ENCODE measurements at regions not wholly inside any gene's neighbourhood (a gene's known extent, or its start where the extent isn't known, plus 50 kb on each side); places are given as distances from the start of the nearest gene placed in this dataset.
"Not testable (repeated sequence)": the region's sequence is repeated elsewhere in the genome, so short reads cannot be mapped to it uniquely, and the experiment has no call there.

GRCh38 chr9:104287253-104287878 lies 193.3 kb downstream of the SMC2 start:
- no peaks in the 10 kb centered on the region for H3K27me3 ChIP-seq (ENCODE audit: control insufficient read depth, insufficient read depth, low read length)
- H3K36me3 ChIP-seq (replicated peaks; ENCODE audit: control insufficient read depth, insufficient read depth, low read length) = no peaks in the 10 kb centered on the region
- no peak overlapping the region for H3K4me3 ChIP-seq (ENCODE audit: insufficient read depth, low read depth, low read length)
- no peak for DNase-seq

GRCh38 chr9:104293877-104294276 lies 199.8 kb downstream of the SMC2 start:
- Histone ChIP-seq H3K36me3 (replicated peaks; ENCODE audit: control insufficient read depth, insufficient read depth, low read length) (no peaks in the 10 kb centered on the region), H3K27me3 (ENCODE audit: control insufficient read depth, insufficient read depth, low read length) (no peaks in the 10 kb centered on the region)

GRCh38 chr9:104300124-104300523 lies 203.9 kb upstream of the OR13F1 start:
- Histone ChIP-seq H3K36me3 (replicated peaks; ENCODE audit: control insufficient read depth, insufficient read depth, low read length) (no peaks in the 10 kb centered on the region), H3K4me3 (ENCODE audit: insufficient read depth, low read depth, low read length) (no peak overlapping the region), H3K27me3 (ENCODE audit: control insufficient read depth, insufficient read depth, low read length) (no peaks in the 10 kb centered on the region)
- no peak for DNase-seq

More at GRCh38 chr9:104293877-104294276, 199.8 kb downstream of the SMC2 start:
- no peak overlapping the region for H3K4me3 ChIP-seq (ENCODE audit: insufficient read depth, low read depth, low read length)
- DNase-seq = no peak

- DNase-seq = no peak
- Histone ChIP-seq H3K36me3 (replicated peaks; ENCODE audit: control insufficient read depth, insufficient read depth, low read length) (no peaks in the 10 kb centered on the region), H3K4me3 (ENCODE audit: insufficient read depth, low read depth, low read length) (no peak overlapping the region), H3K27me3 (ENCODE audit: control insufficient read depth, insufficient read depth, low read length) (no peaks in the 10 kb centered on the region)
These were observed 202.3 kb upstream of the OR13F1 start for GRCh38 chr9:104301755-104302154.

- Histone ChIP-seq H3K27me3 (ENCODE audit: control insufficient read depth, insufficient read depth, low read length) (no peaks in the 10 kb centered on the region), H3K4me3 (ENCODE audit: insufficient read depth, low read depth, low read length) (no peak overlapping the region), H3K36me3 (replicated peaks; ENCODE audit: control insufficient read depth, insufficient read depth, low read length) (no peaks in the 10 kb centered on the region)
- DNase-seq = no peak
These were observed 201.3 kb upstream of the OR13F1 start for GRCh38 chr9:104302775-104303174.

- Histone ChIP-seq H3K36me3 (replicated peaks; ENCODE audit: control insufficient read depth, insufficient read depth, low read length) (no peaks in the 10 kb centered on the region), H3K27me3 (ENCODE audit: control insufficient read depth, insufficient read depth, low read length) (no peaks in the 10 kb centered on the region), H3K4me3 (ENCODE audit: insufficient read depth, low read depth, low read length) (no peak overlapping the region)
- DNase-seq = no peak
These were observed 199.1 kb upstream of the OR13F1 start for GRCh38 chr9:104304925-104305324.

- no peak overlapping the region for H3K4me3 ChIP-seq (ENCODE audit: insufficient read depth, low read depth, low read length)
- no peak for DNase-seq
- H3K36me3 ChIP-seq (replicated peaks; ENCODE audit: control insufficient read depth, insufficient read depth, low read length) = no peaks in the 10 kb centered on the region
- no peaks in the 10 kb centered on the region for H3K27me3 ChIP-seq (ENCODE audit: control insufficient read depth, insufficient read depth, low read length)
These were observed 190.5 kb upstream of the OR13F1 start for GRCh38 chr9:104313396-104314110.

GRCh38 chr9:104316201-104317009 lies 187.7 kb upstream of the OR13F1 start:
- H3K36me3 ChIP-seq (replicated peaks; ENCODE audit: control insufficient read depth, insufficient read depth, low read length); DNase-seq; H3K27me3 ChIP-seq (ENCODE audit: control insufficient read depth, insufficient read depth, low read length); H3K4me3 ChIP-seq (ENCODE audit: insufficient read depth, low read depth, low read length): not testable (repeated sequence)

- no peak overlapping the region for H3K4me3 ChIP-seq (ENCODE audit: insufficient read depth, low read depth, low read length)
- no peaks in the 10 kb centered on the region for H3K36me3 ChIP-seq (replicated peaks; ENCODE audit: control insufficient read depth, insufficient read depth, low read length)
- no peak for DNase-seq
- H3K27me3 ChIP-seq (ENCODE audit: control insufficient read depth, insufficient read depth, low read length) = no peaks in the 10 kb centered on the region
These were observed 184.9 kb upstream of the OR13F1 start for GRCh38 chr9:104319198-104319597.

- H3K27me3 ChIP-seq (ENCODE audit: control insufficient read depth, insufficient read depth, low read length) = no peaks in the 10 kb centered on the region
- no peak overlapping the region for H3K4me3 ChIP-seq (ENCODE audit: insufficient read depth, low read depth, low read length)
- no peaks in the 10 kb centered on the region for H3K36me3 ChIP-seq (replicated peaks; ENCODE audit: control insufficient read depth, insufficient read depth, low read length)
- DNase-seq = no peak
These were observed 184.4 kb upstream of the OR13F1 start for GRCh38 chr9:104319685-104320084.

GRCh38 chr9:104322596-104322995 lies 181.5 kb upstream of the OR13F1 start:
- no peaks in the 10 kb centered on the region for H3K27me3 ChIP-seq (ENCODE audit: control insufficient read depth, insufficient read depth, low read length)
- DNase-seq = no peak
- no peaks in the 10 kb centered on the region for H3K36me3 ChIP-seq (replicated peaks; ENCODE audit: control insufficient read depth, insufficient read depth, low read length)
- H3K4me3 ChIP-seq (ENCODE audit: insufficient read depth, low read depth, low read length) = no peak overlapping the region

GRCh38 chr9:104323967-104324694 lies 179.9 kb upstream of the OR13F1 start:
- H3K4me3 ChIP-seq (ENCODE audit: insufficient read depth, low read depth, low read length); H3K27me3 ChIP-seq (ENCODE audit: control insufficient read depth, insufficient read depth, low read length); H3K36me3 ChIP-seq (replicated peaks; ENCODE audit: control insufficient read depth, insufficient read depth, low read length); DNase-seq: not testable (repeated sequence)

GRCh38 chr9:104326912-104327311 lies 177.2 kb upstream of the OR13F1 start:
- no peak for DNase-seq

GRCh38 chr9:104329245-104329644 lies 174.8 kb upstream of the OR13F1 start:
- no peaks in the 10 kb centered on the region for H3K36me3 ChIP-seq (replicated peaks; ENCODE audit: control insufficient read depth, insufficient read depth, low read length)
- no peak for DNase-seq
- no peak overlapping the region for H3K4me3 ChIP-seq (ENCODE audit: insufficient read depth, low read depth, low read length)
- H3K27me3 ChIP-seq (ENCODE audit: control insufficient read depth, insufficient read depth, low read length) = no peaks in the 10 kb centered on the region

More at GRCh38 chr9:104326912-104327311, 177.2 kb upstream of the OR13F1 start:
- Histone ChIP-seq H3K36me3 (replicated peaks; ENCODE audit: control insufficient read depth, insufficient read depth, low read length) (no peaks in the 10 kb centered on the region), H3K27me3 (ENCODE audit: control insufficient read depth, insufficient read depth, low read length) (no peaks in the 10 kb centered on the region), H3K4me3 (ENCODE audit: insufficient read depth, low read depth, low read length) (no peak overlapping the region)

Data from H7 (cell line).